ENCODE measurements at regions not wholly inside any gene's neighbourhood (a gene's known extent, or its start where the extent isn't known, plus 50 kb on each side); places are given as distances from the start of the nearest gene placed in this dataset.

- H3K9me3 ChIP-seq (ENCODE audit: insufficient read depth, low read length), result no peaks in the 10 kb centered on the region
- H3K27me3 ChIP-seq (ENCODE audit: insufficient read depth, insufficient read length), result no peaks in the 10 kb centered on the region
- no peaks in the 10 kb centered on the region for H3K36me3 ChIP-seq (ENCODE audit: insufficient read depth, insufficient read length, low read length)
- DNase-seq (ENCODE audit: low read depth, low spot score), result no peak
- H3K4me3 ChIP-seq (ENCODE audit: insufficient read length, low read depth), result no peak overlapping the region
- no peak overlapping the region for H3K9ac ChIP-seq (ENCODE audit: insufficient read length, low read depth)
- H3K4me1 ChIP-seq (ENCODE audit: insufficient read depth, insufficient read length), result no peaks in the 10 kb centered on the region
- no peak for TF ChIP-seq ZNF274 (IDR thresholded peaks at IDR 0.05; ENCODE audit: low read depth, low read length)
- TF ChIP-seq SUZ12 (IDR thresholded peaks at IDR 0.05; ENCODE audit: extremely low read depth, insufficient read depth, insufficient read length), result no peak
- TF ChIP-seq YY1 (IDR thresholded peaks at IDR 0.05; ENCODE audit: insufficient read depth, insufficient read length), result no peak
These were observed 718.0 kb downstream of the UTRN start for GRCh38 chr6:145003145-145003544.

DNA sequence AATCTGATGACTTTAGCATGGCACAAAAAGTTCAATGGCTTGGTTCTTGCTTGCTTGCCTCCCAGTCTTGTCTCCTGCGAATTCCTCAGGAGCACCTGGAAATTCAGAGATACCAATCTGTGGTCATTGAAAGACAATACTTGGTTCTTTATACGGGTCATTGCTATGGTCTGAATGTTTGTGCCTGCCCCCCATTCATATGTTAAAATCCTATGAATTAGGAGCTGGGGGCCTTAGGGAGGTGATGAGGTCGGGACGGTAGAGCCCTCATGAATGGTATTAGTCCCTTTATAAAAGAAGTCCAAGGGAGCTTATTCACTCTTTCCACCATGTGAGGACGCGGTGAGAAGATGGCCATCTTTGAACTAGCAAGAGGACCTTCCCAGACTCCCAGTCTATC is 721.8 kb downstream of the UTRN start:
- H3K4me3 ChIP-seq (ENCODE audit: insufficient read length, low read depth), result no peak overlapping the region
- no peaks in the 10 kb centered on the region for H3K4me1 ChIP-seq (ENCODE audit: insufficient read depth, insufficient read length)
- no peaks in the 10 kb centered on the region for H3K9me3 ChIP-seq (ENCODE audit: insufficient read depth, low read length)
- H3K27me3 ChIP-seq (ENCODE audit: insufficient read depth, insufficient read length), result no peaks in the 10 kb centered on the region
- no peak for DNase-seq (ENCODE audit: low read depth, low spot score)
- no peak overlapping the region for H3K9ac ChIP-seq (ENCODE audit: insufficient read length, low read depth)
- H3K36me3 ChIP-seq (ENCODE audit: insufficient read depth, insufficient read length, low read length), result no peaks in the 10 kb centered on the region
- no peak for TF ChIP-seq YY1 (IDR thresholded peaks at IDR 0.05; ENCODE audit: insufficient read depth, insufficient read length)
- TF ChIP-seq SUZ12 (IDR thresholded peaks at IDR 0.05; ENCODE audit: extremely low read depth, insufficient read depth, insufficient read length), result no peak
- no peak for TF ChIP-seq ZNF274 (IDR thresholded peaks at IDR 0.05; ENCODE audit: low read depth, low read length)

GRCh38 chr6:145008715-145009114 is 723.6 kb downstream of the UTRN start:
- H3K9ac ChIP-seq (ENCODE audit: insufficient read length, low read depth), result no peak overlapping the region
- no peaks in the 10 kb centered on the region for H3K9me3 ChIP-seq (ENCODE audit: insufficient read depth, low read length)
- DNase-seq (ENCODE audit: low read depth, low spot score), result no peak
- H3K36me3 ChIP-seq (ENCODE audit: insufficient read depth, insufficient read length, low read length), result no peaks in the 10 kb centered on the region
- TF ChIP-seq ZNF274 (IDR thresholded peaks at IDR 0.05; ENCODE audit: low read depth, low read length), result no peak
- TF ChIP-seq SUZ12 (IDR thresholded peaks at IDR 0.05; ENCODE audit: extremely low read depth, insufficient read depth, insufficient read length), result no peak
- TF ChIP-seq YY1 (IDR thresholded peaks at IDR 0.05; ENCODE audit: insufficient read depth, insufficient read length), result no peak
- H3K27me3 ChIP-seq (ENCODE audit: insufficient read depth, insufficient read length), result no peaks in the 10 kb centered on the region
- no peaks in the 10 kb centered on the region for H3K4me1 ChIP-seq (ENCODE audit: insufficient read depth, insufficient read length)
- no peak overlapping the region for H3K4me3 ChIP-seq (ENCODE audit: insufficient read length, low read depth)

- H3K4me1 ChIP-seq (ENCODE audit: insufficient read depth, insufficient read length), result no peaks in the 10 kb centered on the region
- DNase-seq (ENCODE audit: low read depth, low spot score), result no peak
- no peak for TF ChIP-seq SUZ12 (IDR thresholded peaks at IDR 0.05; ENCODE audit: extremely low read depth, insufficient read depth, insufficient read length)
- no peak for TF ChIP-seq ZNF274 (IDR thresholded peaks at IDR 0.05; ENCODE audit: low read depth, low read length)
- no peak for TF ChIP-seq YY1 (IDR thresholded peaks at IDR 0.05; ENCODE audit: insufficient read depth, insufficient read length)
- H3K9ac ChIP-seq (ENCODE audit: insufficient read length, low read depth), result no peak overlapping the region
- no peak overlapping the region for H3K4me3 ChIP-seq (ENCODE audit: insufficient read length, low read depth)
- H3K9me3 ChIP-seq (ENCODE audit: insufficient read depth, low read length), result no peaks in the 10 kb centered on the region
- no peaks in the 10 kb centered on the region for H3K36me3 ChIP-seq (ENCODE audit: insufficient read depth, insufficient read length, low read length)
- no peaks in the 10 kb centered on the region for H3K27me3 ChIP-seq (ENCODE audit: insufficient read depth, insufficient read length)
These were observed 724.6 kb downstream of the UTRN start for GRCh38 chr6:145009711-145010110.

- no peaks in the 10 kb centered on the region for H3K36me3 ChIP-seq (ENCODE audit: insufficient read depth, insufficient read length, low read length)
- no peaks in the 10 kb centered on the region for H3K27me3 ChIP-seq (ENCODE audit: insufficient read depth, insufficient read length)
- H3K9me3 ChIP-seq (ENCODE audit: insufficient read depth, low read length), result 0 out of 2 replicates have a peak, but pooled peaks cover 9% of the 10 kb centered on the region
- H3K9ac ChIP-seq (ENCODE audit: insufficient read length, low read depth), result no peak overlapping the region
- H3K4me1 ChIP-seq (ENCODE audit: insufficient read depth, insufficient read length), result no peaks in the 10 kb centered on the region
- TF ChIP-seq SUZ12 (IDR thresholded peaks at IDR 0.05; ENCODE audit: extremely low read depth, insufficient read depth, insufficient read length), result no peak
- no peak for TF ChIP-seq ZNF274 (IDR thresholded peaks at IDR 0.05; ENCODE audit: low read depth, low read length)
- no peak for TF ChIP-seq YY1 (IDR thresholded peaks at IDR 0.05; ENCODE audit: insufficient read depth, insufficient read length)
- no peak overlapping the region for H3K4me3 ChIP-seq (ENCODE audit: insufficient read length, low read depth)
- DNase-seq (ENCODE audit: low read depth, low spot score), result no peak
These were observed 723.2 kb downstream of the EPM2A start for GRCh38 chr6:145012039-145012662.

GRCh38 chr6:145015739-145016558 is 719.4 kb downstream of the EPM2A start:
- Histone ChIP-seq H3K4me3 (ENCODE audit: insufficient read length, low read depth) (no peak overlapping the region), H3K9ac (ENCODE audit: insufficient read length, low read depth) (no peak overlapping the region), H3K9me3 (ENCODE audit: insufficient read depth, low read length) (peaks cover 12% of the 10 kb centered on the region; the same call in 1 of the 2 replicates), H3K27me3 (ENCODE audit: insufficient read depth, insufficient read length) (no peaks in the 10 kb centered on the region), H3K4me1 (ENCODE audit: insufficient read depth, insufficient read length) (no peaks in the 10 kb centered on the region), H3K36me3 (ENCODE audit: insufficient read depth, insufficient read length, low read length) (no peaks in the 10 kb centered on the region)
- DNase-seq (ENCODE audit: low read depth, low spot score), result no peak
- TF ChIP-seq ZNF274 (IDR thresholded peaks at IDR 0.05; ENCODE audit: low read depth, low read length), result no peak
- no peak for TF ChIP-seq SUZ12 (IDR thresholded peaks at IDR 0.05; ENCODE audit: extremely low read depth, insufficient read depth, insufficient read length)
- TF ChIP-seq YY1 (IDR thresholded peaks at IDR 0.05; ENCODE audit: insufficient read depth, insufficient read length), result no peak

GRCh38 chr6:145017051-145017450 is 718.3 kb downstream of the EPM2A start:
- peaks cover 12% of the 10 kb centered on the region; the same call in 1 of the 2 replicates for H3K9me3 ChIP-seq (ENCODE audit: insufficient read depth, low read length)
- no peak overlapping the region for H3K9ac ChIP-seq (ENCODE audit: insufficient read length, low read depth)
- no peaks in the 10 kb centered on the region for H3K27me3 ChIP-seq (ENCODE audit: insufficient read depth, insufficient read length)
- H3K4me1 ChIP-seq (ENCODE audit: insufficient read depth, insufficient read length), result no peaks in the 10 kb centered on the region
- DNase-seq (ENCODE audit: low read depth, low spot score), result no peak
- no peak overlapping the region for H3K4me3 ChIP-seq (ENCODE audit: insufficient read length, low read depth)
- H3K36me3 ChIP-seq (ENCODE audit: insufficient read depth, insufficient read length, low read length), result no peaks in the 10 kb centered on the region
- no peak for TF ChIP-seq ZNF274 (IDR thresholded peaks at IDR 0.05; ENCODE audit: low read depth, low read length)

Measured in NT2/D1 (cell line).